H9 (cell line): ENCODE measurements at regions not wholly inside any gene's neighbourhood (a gene's known extent, or its start where the extent isn't known, plus 50 kb on each side); places are given as distances from the start of the nearest gene placed in this dataset.

Experiments
- DNase-seq: peaks from one replicate; pipeline ENCODE4 v3.0.0-alpha.2; 2017
- H2AFZ ChIP-seq: one replicate; pipeline ENCODE4 v1.6.1; 2013; ENCODE audit warnings: mild to moderate bottlenecking, low read length, control low read depth, moderate library complexity
- H2AK5ac ChIP-seq: 2 replicates; pipeline ENCODE4 v1.6.1; 2013; ENCODE audit warnings: low read length, control low read depth, mixed read lengths; ENCODE audit not compliant: insufficient read length
- H2BK120ac ChIP-seq: one replicate; pipeline ENCODE4 v1.6.1; 2013; ENCODE audit warnings: low read depth, mild to moderate bottlenecking, low read length, control low read depth, inconsistent platforms; ENCODE audit not compliant: poor library complexity, severe bottlenecking
- H2BK12ac ChIP-seq: 2 replicates; pipeline ENCODE4 v1.6.1; 2013; ENCODE audit warnings: low read length, control low read depth, mixed read lengths, low read depth; ENCODE audit not compliant: insufficient read length
- H2BK15ac ChIP-seq: 2 replicates; pipeline ENCODE4 v1.6.1; 2013; ENCODE audit warnings: low read depth, low read length, control low read depth
- H2BK20ac ChIP-seq: one replicate; pipeline ENCODE4 v1.6.1; 2013; ENCODE audit warnings: low read depth, mild to moderate bottlenecking, low read length, control low read depth, inconsistent platforms; ENCODE audit not compliant: poor library complexity, severe bottlenecking
- H2BK5ac ChIP-seq: 2 replicates; pipeline ENCODE4 v1.6.1; 2013; ENCODE audit warnings: low read length, control low read depth, mixed read lengths; ENCODE audit not compliant: insufficient read length
- H3K14ac ChIP-seq: 2 replicates; pipeline ENCODE4 v1.6.1; 2013; ENCODE audit warnings: low read length, control low read depth; ENCODE audit not compliant: insufficient read depth
- H3K18ac ChIP-seq: 2 replicates; pipeline ENCODE4 v1.6.1; 2013; ENCODE audit warnings: low read depth, mild to moderate bottlenecking, mixed read lengths, low read length, control low read depth; ENCODE audit not compliant: insufficient read length
- H3K23ac ChIP-seq: 2 replicates; pipeline ENCODE4 v1.6.1; 2013; ENCODE audit warnings: low read length, control low read depth, mixed read lengths, low read depth; ENCODE audit not compliant: insufficient read length
- H3K23me2 ChIP-seq: 2 replicates; pipeline ENCODE4 v1.6.1; 2013; ENCODE audit warnings: low read depth, mild to moderate bottlenecking, mixed read lengths, low read length, control low read depth; ENCODE audit not compliant: insufficient read length, poor library complexity, severe bottlenecking
- H3K27ac ChIP-seq: 2 replicates; pipeline ENCODE4 v1.5.1; 2013; ENCODE audit warnings: low read length, control low read depth, mixed read lengths, low read depth; ENCODE audit not compliant: insufficient read length
- H3K27me3 ChIP-seq: 2 replicates; pipeline ENCODE4 v1.6.1; 2013; ENCODE audit warnings: low read length, control low read depth, inconsistent platforms; ENCODE audit not compliant: insufficient read depth
- H3K4ac ChIP-seq: 2 replicates; pipeline ENCODE4 v1.6.1; 2013; ENCODE audit warnings: low read depth, mild to moderate bottlenecking, control low read depth, inconsistent platforms, low read length, moderate library complexity
- H3K4me1 ChIP-seq: 2 replicates; pipeline ENCODE4 v1.6.1; 2013; ENCODE audit warnings: low read length, control low read depth, inconsistent platforms; ENCODE audit not compliant: insufficient read depth
- H3K4me2 ChIP-seq: 2 replicates; pipeline ENCODE4 v1.6.1; 2013; ENCODE audit warnings: low read length, control low read depth, mixed read lengths; ENCODE audit not compliant: insufficient read length, insufficient read depth
- H3K56ac ChIP-seq: 2 replicates; pipeline ENCODE4 v1.6.1; 2013; ENCODE audit warnings: low read depth, mild to moderate bottlenecking, mixed read lengths, low read length, control low read depth; ENCODE audit not compliant: insufficient read length
- H3K79me1 ChIP-seq: 2 replicates; pipeline ENCODE4 v1.6.1; 2013; ENCODE audit warnings: low read depth, mild to moderate bottlenecking, moderate library complexity, low read length, control low read depth, inconsistent platforms; ENCODE audit not compliant: insufficient read depth, poor library complexity, severe bottlenecking
- H3K79me2 ChIP-seq: 2 replicates; pipeline ENCODE4 v1.6.1; 2013; ENCODE audit warnings: low read length, control low read depth, inconsistent platforms; ENCODE audit not compliant: insufficient read depth
- H3K9ac ChIP-seq: 2 replicates; pipeline ENCODE4 v1.6.1; 2013; ENCODE audit warnings: low read length, control low read depth, mixed read lengths; ENCODE audit not compliant: insufficient read length; ENCODE audit errors: extremely low read depth
- H3K9me3 ChIP-seq: one replicate; pipeline ENCODE4 v1.6.1; 2013; ENCODE audit warnings: low read depth, low read length, inconsistent platforms; ENCODE audit not compliant: control insufficient read depth
- H3T11ph ChIP-seq: one replicate; pipeline ENCODE4 v1.6.1; 2013; ENCODE audit warnings: mild to moderate bottlenecking, low read length, control low read depth, inconsistent platforms
- H4K20me1 ChIP-seq: one replicate; pipeline ENCODE4 v1.6.1; 2013; ENCODE audit not compliant: control insufficient read depth, insufficient read length, insufficient read depth
- H4K5ac ChIP-seq: 2 replicates; pipeline ENCODE4 v1.6.1; 2013; ENCODE audit warnings: low read depth, mild to moderate bottlenecking, mixed read lengths, low read length, control low read depth; ENCODE audit not compliant: insufficient read length
- H4K8ac ChIP-seq: replicated peaks from 2 replicates; pipeline ENCODE4 v1.6.1; 2013; ENCODE audit warnings: low read length, control low read depth, mixed read lengths, low read depth; ENCODE audit not compliant: insufficient read length
- H4K91ac ChIP-seq: 2 replicates; pipeline ENCODE4 v1.6.1; 2013; ENCODE audit warnings: low read depth, mild to moderate bottlenecking, moderate library complexity, mixed read lengths, low read length, control low read depth; ENCODE audit not compliant: insufficient read length
- H3K27ac Mint-ChIP-seq, 3 experiments: 2 replicates in 2 of 3; 3 replicates in 1 of 3; pipeline ENCODE4 v1.8.0; 2020 to 2021; ENCODE audit warnings: mixed read lengths in 3 of 3, mild to moderate bottlenecking in 1 of 3, moderate library complexity in 1 of 3
- H3K27me3 Mint-ChIP-seq: 2 replicates; pipeline ENCODE4 v1.8.0; 2021; ENCODE audit warnings: low read depth, mild to moderate bottlenecking, moderate library complexity, mixed read lengths
- H3K36me3 Mint-ChIP-seq, 3 experiments: 2 replicates in 2 of 3; 3 replicates in 1 of 3; pipeline ENCODE4 v1.8.0; 2020 to 2021; ENCODE audit warnings: low read depth in 3 of 3, mixed read lengths in 3 of 3; ENCODE audit not compliant: insufficient read depth in 1 of 3
- H3K4me1 Mint-ChIP-seq, 2 experiments: 2 replicates each; pipeline ENCODE4 v1.8.0; 2020; ENCODE audit warnings: mixed read lengths in 2 of 2
- H3K4me3 Mint-ChIP-seq, 2 experiments: 2 replicates in 1 of 2; 3 replicates in 1 of 2; pipeline ENCODE4 v1.8.0; 2020 to 2021; ENCODE audit warnings: mild to moderate bottlenecking in 2 of 2, mixed read lengths in 2 of 2, moderate library complexity in 1 of 2
- H3K9me3 Mint-ChIP-seq, 2 experiments: 2 replicates in 1 of 2; 3 replicates in 1 of 2; pipeline ENCODE4 v1.8.0; 2020; ENCODE audit warnings: mild to moderate bottlenecking in 2 of 2, mixed read lengths in 2 of 2, moderate library complexity in 1 of 2
- WGBS: extraction: QIAGEN DNeasy Blood & Tissue Kit; methylation state at CpG from one replicate; pipeline ENCODE4 v1.1.7; 2013; ENCODE audit warnings: missing lambda C conversion rate, low lambda C conversion rate, mixed read lengths; ENCODE audit not compliant: insufficient read length; ENCODE audit errors: extremely low coverage; 5-methylcytosine and 5-hydroxymethylcytosine counted together
- TF ChIP-seq, protein P1 (sequence below): fragments of 200-600 bp; sonication (generic); conservative IDR thresholded peaks from 3 replicates; pipeline ENCODE4 v1.8.0; 2021; ENCODE audit warnings: antibody characterized with exemption, mild to moderate bottlenecking

DNA sequence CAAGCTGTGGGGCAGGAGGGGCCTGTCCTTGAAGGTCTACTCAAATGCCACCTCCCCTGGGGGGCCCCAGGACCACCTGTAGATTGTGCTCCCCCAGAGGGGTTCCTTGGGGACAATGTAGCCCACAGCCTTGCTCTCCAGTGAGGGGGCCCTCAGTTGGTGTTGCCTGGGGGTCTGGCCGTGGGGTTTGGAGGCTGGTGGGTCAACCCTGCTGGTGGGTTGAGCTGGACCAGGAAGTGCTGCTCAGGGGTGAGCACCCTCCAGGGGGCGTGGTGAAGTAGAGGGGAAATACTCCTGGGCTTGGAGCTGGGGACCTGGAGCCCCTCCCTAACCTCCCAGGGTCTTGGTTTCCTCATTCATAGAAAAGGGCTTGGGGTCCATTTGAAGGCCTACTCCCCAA is 143.6 kb upstream of the WNT4 start:
- H2BK15ac ChIP-seq: no peak overlapping the region
- H3K79me1 ChIP-seq: no peaks in the 10 kb centered on the region
- H2AFZ ChIP-seq: no peak overlapping the region
- no peak overlapping the region for H3K4me3 Mint-ChIP-seq
- H3K56ac ChIP-seq: no peak overlapping the region
- H3K27ac Mint-ChIP-seq: no peak overlapping the region
- no peaks in the 10 kb centered on the region for H3K79me2 ChIP-seq
- H4K20me1 ChIP-seq: no peaks in the 10 kb centered on the region
- H3K4me2 ChIP-seq: no peak overlapping the region
- H2BK20ac ChIP-seq: no peak overlapping the region
- H4K5ac ChIP-seq: no peak overlapping the region
- H4K91ac ChIP-seq: no peak overlapping the region
- TF ChIP-seq, protein P1, sequence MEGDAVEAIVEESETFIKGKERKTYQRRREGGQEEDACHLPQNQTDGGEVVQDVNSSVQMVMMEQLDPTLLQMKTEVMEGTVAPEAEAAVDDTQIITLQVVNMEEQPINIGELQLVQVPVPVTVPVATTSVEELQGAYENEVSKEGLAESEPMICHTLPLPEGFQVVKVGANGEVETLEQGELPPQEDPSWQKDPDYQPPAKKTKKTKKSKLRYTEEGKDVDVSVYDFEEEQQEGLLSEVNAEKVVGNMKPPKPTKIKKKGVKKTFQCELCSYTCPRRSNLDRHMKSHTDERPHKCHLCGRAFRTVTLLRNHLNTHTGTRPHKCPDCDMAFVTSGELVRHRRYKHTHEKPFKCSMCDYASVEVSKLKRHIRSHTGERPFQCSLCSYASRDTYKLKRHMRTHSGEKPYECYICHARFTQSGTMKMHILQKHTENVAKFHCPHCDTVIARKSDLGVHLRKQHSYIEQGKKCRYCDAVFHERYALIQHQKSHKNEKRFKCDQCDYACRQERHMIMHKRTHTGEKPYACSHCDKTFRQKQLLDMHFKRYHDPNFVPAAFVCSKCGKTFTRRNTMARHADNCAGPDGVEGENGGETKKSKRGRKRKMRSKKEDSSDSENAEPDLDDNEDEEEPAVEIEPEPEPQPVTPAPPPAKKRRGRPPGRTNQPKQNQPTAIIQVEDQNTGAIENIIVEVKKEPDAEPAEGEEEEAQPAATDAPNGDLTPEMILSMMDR: peak; percentile 37; the same call in 2 of the 3 replicates
- no peak overlapping the region for H2BK12ac ChIP-seq
- peaks cover 5% of the 10 kb centered on the region for H3K27me3 Mint-ChIP-seq
- no peak overlapping the region for H4K8ac ChIP-seq
- H3K14ac ChIP-seq: no peak overlapping the region
- H3K18ac ChIP-seq: no peak overlapping the region
- H3K4me1 Mint-ChIP-seq: peaks cover 7 to 17% of the 10 kb centered on the region in 2 experiments; a peak in 3 of 4 replicates
- no peak overlapping the region for H2BK5ac ChIP-seq
- H3K23me2 ChIP-seq: no peaks in the 10 kb centered on the region
- WGBS: no CpG with 5 or more reads among the region's 2 CpGs
- H2AK5ac ChIP-seq: no peak overlapping the region
- no peak overlapping the region for H3K23ac ChIP-seq
- no peak overlapping the region for H3K4ac ChIP-seq
- no peak overlapping the region for H3K9ac ChIP-seq
- H3K9me3 Mint-ChIP-seq: no peaks in the 10 kb centered on the region; a peak in 1 of 5 replicates
- H2BK120ac ChIP-seq: no peak overlapping the region
- no peak for DNase-seq
- no peak overlapping the region for H3K27ac ChIP-seq
- no peak overlapping the region for H3T11ph ChIP-seq
- H3K36me3 Mint-ChIP-seq: no peaks in the 10 kb centered on the region
- H3K27me3 ChIP-seq: no peaks in the 10 kb centered on the region
- H3K4me1 ChIP-seq: no peaks in the 10 kb centered on the region
- H3K9me3 ChIP-seq: no peaks in the 10 kb centered on the region
